ENCODE measurements at regions not wholly inside any gene's neighbourhood (a gene's known extent, or its start where the extent isn't known, plus 50 kb on each side); places are given as distances from the start of the nearest gene placed in this dataset.
"Not testable (repeated sequence)": the region's sequence is repeated elsewhere in the genome, so short reads cannot be mapped to it uniquely, and the experiment has no call there.

DNA sequence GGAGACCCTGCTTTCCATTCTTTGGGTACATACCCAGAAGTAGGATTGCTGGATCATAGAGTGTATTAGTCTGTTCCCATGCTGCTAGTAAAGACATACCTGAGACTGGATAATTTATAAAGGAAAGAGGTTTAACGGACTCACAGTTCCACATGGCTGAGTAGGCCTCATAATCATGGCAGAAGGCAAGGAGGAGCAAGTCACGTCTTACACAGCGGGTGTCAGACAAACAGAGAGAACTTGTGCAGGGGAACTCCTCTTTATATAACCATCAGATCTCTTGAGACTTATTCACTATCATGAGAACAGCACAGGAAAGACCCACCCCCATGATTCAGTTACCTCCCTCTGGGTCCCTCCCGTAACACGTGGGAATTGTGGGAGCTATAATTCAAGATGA, 87.7 kb upstream of the TOX2 start:
- not testable (repeated sequence) for H2BK120ac ChIP-seq (ENCODE audit: low read depth, low read length)

More for the DNA sequence above, 87.7 kb upstream of the TOX2 start:
- ATAC-seq (ENCODE audit: low read depth); H4K91ac ChIP-seq (ENCODE audit: insufficient read depth, low read depth, low read length); H3K56ac ChIP-seq (ENCODE audit: extremely low read depth, insufficient read depth, low read length); H4K8ac ChIP-seq (ENCODE audit: low read depth in 2 of 2, low read length in 2 of 2); H2BK15ac ChIP-seq (ENCODE audit: low read depth, low read length); H3K79me1 ChIP-seq (ENCODE audit: low read depth in 1 of 2, low read length in 2 of 2); H2AK5ac ChIP-seq (ENCODE audit: low read depth, low read length); H3K4ac ChIP-seq (ENCODE audit: low read depth, low read length); H2AFZ ChIP-seq (replicated peaks; ENCODE audit: low read length, poor library complexity); H3K18ac ChIP-seq (ENCODE audit: low read depth, low read length); BruUV-seq (replicated peaks); H3K23ac ChIP-seq (ENCODE audit: low read depth, low read length); H3K14ac ChIP-seq (replicated peaks; ENCODE audit: low read depth, low read length); H3K4me2 ChIP-seq (ENCODE audit: low read depth, low read length); H3K9ac ChIP-seq (ENCODE audit: low read depth, low read length); H2AK9ac ChIP-seq (replicated peaks; ENCODE audit: low read depth, low read length, poor library complexity); H4K5ac ChIP-seq (ENCODE audit: low read depth, low read length); POLR2A ChIA-PET (ENCODE audit: unreplicated experiment); H3K36me3 ChIP-seq (ENCODE audit: control insufficient read depth, insufficient read depth, low read length); H3K4me3 ChIP-seq (ENCODE audit: insufficient read depth, low read depth, low read length); H2BK5ac ChIP-seq (ENCODE audit: low read depth, low read length, poor library complexity, severe bottlenecking); CTCF ChIA-PET; H3K9me1 ChIP-seq (ENCODE audit: insufficient read depth, low read length); H3K4me1 ChIP-seq (ENCODE audit: control insufficient read depth, insufficient read depth, low read length); DNase-seq; H3K27ac ChIP-seq (ENCODE audit: insufficient read depth, low read length); dilution Hi-C loops (cut with HindIII; ENCODE audit: low sequenced_read_pairs, unreplicated experiment); intact Hi-C loops (cut with micrococcal nuclease); H2BK20ac ChIP-seq (ENCODE audit: low read depth, low read length); in situ Hi-C loops (cut with MboI; ENCODE audit: low sequenced_read_pairs); H4K20me1 ChIP-seq (ENCODE audit: insufficient read depth, low read length): not testable (repeated sequence)
- peaks cover 38% of the 10 kb centered on the region for H3K27me3 ChIP-seq (ENCODE audit: control insufficient read depth, insufficient read depth, low read length)
- H3K9me3 ChIP-seq (ENCODE audit: control insufficient read depth, insufficient read depth, low read length) = peaks cover 14% of the 10 kb centered on the region
- 50% methylated on average over 1 of the region's 5 CpGs; no CpG with 5 or more reads in 1 of the 2 experiments for WGBS, 2 experiments (ENCODE audit: extremely low coverage in 2 of 2, insufficient read length in 1 of 2)
